ENCODE measurements at regions not wholly inside any gene's neighbourhood (a gene's known extent, or its start where the extent isn't known, plus 50 kb on each side); places are given as distances from the start of the nearest gene placed in this dataset.

GRCh38 chr2:134070281-134070741 lies 183.6 kb upstream of the MGAT5 start:
- Mint-ChIP-seq H3K9me3 (no peaks in the 10 kb centered on the region), H3K27ac (no peak overlapping the region), H3K27me3 (ENCODE audit: low read depth) (no peaks in the 10 kb centered on the region), H3K4me3 (no peak overlapping the region), H3K36me3 (ENCODE audit: low read depth) (no peaks in the 10 kb centered on the region), H3K4me1 (ENCODE audit: low read depth) (no peaks in the 10 kb centered on the region)
- intact Hi-C loops (cut with micrococcal nuclease), result no loop called here
- CTCF ChIA-PET, result no interaction called here
- DNase-seq, result no peak

GRCh38 chr2:134072341-134072740 lies 181.5 kb upstream of the MGAT5 start:
- Mint-ChIP-seq H3K9me3 (no peaks in the 10 kb centered on the region), H3K27me3 (ENCODE audit: low read depth) (no peaks in the 10 kb centered on the region), H3K4me3 (no peak overlapping the region), H3K36me3 (ENCODE audit: low read depth) (no peaks in the 10 kb centered on the region), H3K27ac (no peak overlapping the region), H3K4me1 (ENCODE audit: low read depth) (no peaks in the 10 kb centered on the region)
- CTCF ChIA-PET, result interaction anchor here (0.6 to 0.7 kb wide), 2 partner anchors 18 to 53 kb away, joined by 4 read pairs; no protein-coding TSS in a partner anchor
- intact Hi-C loops (cut with micrococcal nuclease), result no loop called here
- no peak for DNase-seq

GRCh38 chr2:134073023-134073422 lies 180.8 kb upstream of the MGAT5 start:
- H3K27me3 Mint-ChIP-seq (ENCODE audit: low read depth), result no peaks in the 10 kb centered on the region
- CTCF ChIA-PET, result interaction anchor here (0.6 to 0.7 kb wide), 2 partner anchors 17 to 54 kb away, joined by 4 read pairs; no protein-coding TSS in a partner anchor

GRCh38 chr2:134074619-134075018 lies 179.3 kb upstream of the MGAT5 start:
- H3K27me3 Mint-ChIP-seq (ENCODE audit: low read depth), result no peaks in the 10 kb centered on the region
- no peak overlapping the region for H3K27ac Mint-ChIP-seq
- CTCF ChIA-PET, result no interaction called here
- H3K36me3 Mint-ChIP-seq (ENCODE audit: low read depth), result no peaks in the 10 kb centered on the region
- no peaks in the 10 kb centered on the region for H3K4me1 Mint-ChIP-seq (ENCODE audit: low read depth)
- H3K4me3 Mint-ChIP-seq, result no peak overlapping the region
- DNase-seq, result no peak
- H3K9me3 Mint-ChIP-seq, result no peaks in the 10 kb centered on the region
- intact Hi-C loops (cut with micrococcal nuclease), result no loop called here

More at GRCh38 chr2:134073023-134073422, 180.8 kb upstream of the MGAT5 start:
- Mint-ChIP-seq H3K36me3 (ENCODE audit: low read depth) (no peaks in the 10 kb centered on the region), H3K4me1 (ENCODE audit: low read depth) (no peaks in the 10 kb centered on the region), H3K4me3 (no peak overlapping the region), H3K27ac (no peak overlapping the region), H3K9me3 (no peaks in the 10 kb centered on the region)
- intact Hi-C loops (cut with micrococcal nuclease), result no loop called here
- no peak for DNase-seq

GRCh38 chr2:134075204-134075603 lies 178.7 kb upstream of the MGAT5 start:
- Mint-ChIP-seq H3K36me3 (ENCODE audit: low read depth) (no peaks in the 10 kb centered on the region), H3K27ac (no peak overlapping the region), H3K27me3 (ENCODE audit: low read depth) (no peaks in the 10 kb centered on the region), H3K9me3 (no peaks in the 10 kb centered on the region), H3K4me1 (ENCODE audit: low read depth) (no peaks in the 10 kb centered on the region), H3K4me3 (no peak overlapping the region)
- DNase-seq, result no peak
- intact Hi-C loops (cut with micrococcal nuclease), result no loop called here
- CTCF ChIA-PET, result interaction anchor here (0.7 kb wide), 1 partner anchor 335 kb away, joined by 3 read pairs; no protein-coding TSS in a partner anchor

GRCh38 chr2:134078354-134078753 lies 175.5 kb upstream of the MGAT5 start:
- Mint-ChIP-seq H3K4me1 (ENCODE audit: low read depth) (no peaks in the 10 kb centered on the region), H3K4me3 (no peak overlapping the region), H3K27ac (no peak overlapping the region), H3K36me3 (ENCODE audit: low read depth) (no peaks in the 10 kb centered on the region), H3K9me3 (no peaks in the 10 kb centered on the region), H3K27me3 (ENCODE audit: low read depth) (peaks cover 3% of the 10 kb centered on the region)
- CTCF ChIA-PET, result no interaction called here
- intact Hi-C loops (cut with micrococcal nuclease), result no loop called here
- no peak for DNase-seq

GRCh38 chr2:134079373-134079772 lies 174.5 kb upstream of the MGAT5 start:
- intact Hi-C loops (cut with micrococcal nuclease), result no loop called here
- no peaks in the 10 kb centered on the region for H3K36me3 Mint-ChIP-seq (ENCODE audit: low read depth)
- peaks cover 3% of the 10 kb centered on the region for H3K27me3 Mint-ChIP-seq (ENCODE audit: low read depth)
- H3K27ac Mint-ChIP-seq, result no peak overlapping the region
- H3K4me3 Mint-ChIP-seq, result no peak overlapping the region
- CTCF ChIA-PET, result no interaction called here
- no peaks in the 10 kb centered on the region for H3K9me3 Mint-ChIP-seq
- H3K4me1 Mint-ChIP-seq (ENCODE audit: low read depth), result no peaks in the 10 kb centered on the region
- DNase-seq, result no peak

- Mint-ChIP-seq H3K4me3 (no peak overlapping the region), H3K27me3 (ENCODE audit: low read depth) (peaks cover 3% of the 10 kb centered on the region), H3K36me3 (ENCODE audit: low read depth) (no peaks in the 10 kb centered on the region), H3K27ac (no peak overlapping the region), H3K9me3 (no peaks in the 10 kb centered on the region), H3K4me1 (ENCODE audit: low read depth) (no peaks in the 10 kb centered on the region)
- CTCF ChIA-PET, result no interaction called here
- intact Hi-C loops (cut with micrococcal nuclease), result no loop called here
- DNase-seq, result no peak
Measured at GRCh38 chr2:134080386-134081089, 173.3 kb upstream of the MGAT5 start.

- intact Hi-C loops (cut with micrococcal nuclease), result no loop called here
- Mint-ChIP-seq H3K4me3 (no peak overlapping the region), H3K27ac (no peak overlapping the region), H3K4me1 (ENCODE audit: low read depth) (no peaks in the 10 kb centered on the region), H3K36me3 (ENCODE audit: low read depth) (no peaks in the 10 kb centered on the region), H3K27me3 (ENCODE audit: low read depth) (peaks cover 3% of the 10 kb centered on the region), H3K9me3 (no peaks in the 10 kb centered on the region)
- no peak for DNase-seq
- CTCF ChIA-PET, result no interaction called here
Measured at GRCh38 chr2:134081238-134081938, 172.5 kb upstream of the MGAT5 start.

- DNase-seq, result no peak
- CTCF ChIA-PET, result no interaction called here
- no peak overlapping the region for H3K27ac Mint-ChIP-seq
- H3K27me3 Mint-ChIP-seq (ENCODE audit: low read depth), result peaks cover 3% of the 10 kb centered on the region
- intact Hi-C loops (cut with micrococcal nuclease), result no loop called here
- no peaks in the 10 kb centered on the region for H3K4me1 Mint-ChIP-seq (ENCODE audit: low read depth)
- H3K4me3 Mint-ChIP-seq, result no peak overlapping the region
- H3K9me3 Mint-ChIP-seq, result no peaks in the 10 kb centered on the region
- no peaks in the 10 kb centered on the region for H3K36me3 Mint-ChIP-seq (ENCODE audit: low read depth)
Measured at GRCh38 chr2:134083548-134083947, 170.3 kb upstream of the MGAT5 start.

- DNase-seq, result no peak
- Mint-ChIP-seq H3K4me1 (ENCODE audit: low read depth) (no peaks in the 10 kb centered on the region), H3K9me3 (no peaks in the 10 kb centered on the region), H3K27me3 (ENCODE audit: low read depth) (peaks cover 3% of the 10 kb centered on the region), H3K27ac (no peak overlapping the region), H3K4me3 (no peak overlapping the region), H3K36me3 (ENCODE audit: low read depth) (no peaks in the 10 kb centered on the region)
- CTCF ChIA-PET, result no interaction called here
- intact Hi-C loops (cut with micrococcal nuclease), result no loop called here
Measured at GRCh38 chr2:134086594-134087219, 167.2 kb upstream of the MGAT5 start.

- Mint-ChIP-seq H3K27me3 (ENCODE audit: low read depth) (peaks cover 3% of the 10 kb centered on the region), H3K27ac (no peak overlapping the region), H3K9me3 (no peaks in the 10 kb centered on the region), H3K4me3 (no peak overlapping the region), H3K4me1 (ENCODE audit: low read depth) (no peaks in the 10 kb centered on the region), H3K36me3 (ENCODE audit: low read depth) (no peaks in the 10 kb centered on the region)
- DNase-seq, result no peak
- intact Hi-C loops (cut with micrococcal nuclease), result no loop called here
- CTCF ChIA-PET, result no interaction called here
Measured at GRCh38 chr2:134087371-134087921, 166.4 kb upstream of the MGAT5 start.

Measured in activated naive CD4-positive, alpha-beta T cell treated with anti-CD3 and anti-CD28 coated beads for 36 hours (primary cell).